Stimulated activated CD4-positive, alpha-beta T cell treated with anti-CD3 and anti-CD28 coated beads, Interleukin-1b, Interleukin-23, amount 100 ng/mL, for 48 hours (primary cell): ENCODE measurements at regions not wholly inside any gene's neighbourhood (a gene's known extent, or its start where the extent isn't known, plus 50 kb on each side); places are given as distances from the start of the nearest gene placed in this dataset.
"Not testable (repeated sequence)": the region's sequence is repeated elsewhere in the genome, so short reads cannot be mapped to it uniquely, and the experiment has no call there.

Source experiments
- DNase-seq: peaks from one replicate; pipeline ENCODE4 v3.0.0-alpha.2; 2020

GRCh38 chr13:85186356-85187045, 612.7 kb downstream of the SLITRK6 start:
- no peak for DNase-seq

- DNase-seq = no peak
Observed at GRCh38 chr13:85174291-85174690, 624.9 kb downstream of the SLITRK6 start.

GRCh38 chr13:85170372-85170771, 628.8 kb downstream of the SLITRK6 start:
- DNase-seq = no peak

DNA sequence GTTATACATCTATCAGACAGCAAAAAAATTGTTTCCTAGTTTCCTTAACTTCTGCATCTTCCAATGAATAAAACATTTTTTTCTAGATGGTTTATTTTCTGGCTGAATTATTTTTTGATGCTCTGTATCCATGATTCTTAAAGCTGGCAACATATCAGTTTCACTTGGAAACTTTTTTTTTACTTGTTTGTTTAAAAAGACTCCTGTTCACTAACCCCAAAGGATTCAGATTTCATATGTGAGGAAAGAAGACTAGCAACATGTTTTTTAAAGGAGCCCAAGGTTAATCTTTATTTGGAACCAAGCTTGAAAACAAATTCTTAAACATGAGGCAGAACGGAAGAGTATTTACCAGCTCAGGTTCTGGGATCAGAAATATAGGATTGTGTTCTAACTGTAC, 632.3 kb downstream of the SLITRK6 start:
- DNase-seq = no peak

GRCh38 chr13:85163063-85163462, 636.2 kb downstream of the SLITRK6 start:
- DNase-seq = no peak

GRCh38 chr13:85148009-85148408, 651.2 kb downstream of the SLITRK6 start:
- DNase-seq = no peak

DNA sequence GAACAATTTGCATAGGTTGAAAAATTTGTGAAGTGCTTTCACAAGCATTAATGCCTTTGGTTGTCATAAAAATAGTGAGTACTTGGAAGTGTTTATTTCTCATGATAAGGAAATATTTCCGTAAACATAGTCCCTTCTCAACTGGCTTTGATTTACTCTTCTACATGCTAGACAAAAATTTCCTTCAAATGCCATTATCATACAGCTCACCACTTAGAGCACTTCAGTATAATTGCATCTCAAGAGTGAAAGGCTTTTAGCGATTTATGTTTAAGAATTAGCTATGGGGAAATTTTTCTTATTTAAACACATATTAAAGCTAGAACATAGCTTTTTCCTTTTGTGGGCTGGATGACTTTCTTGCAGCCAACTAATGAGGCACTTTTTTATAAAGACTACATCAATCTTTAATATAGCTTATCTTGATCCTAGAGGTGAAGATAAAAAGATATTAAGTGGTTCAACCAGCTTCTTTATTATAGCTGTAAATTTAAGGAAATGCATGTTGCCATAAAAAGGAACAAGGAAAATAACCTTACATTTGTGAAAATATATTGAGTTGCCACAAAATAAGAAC, 656.8 kb downstream of the SLITRK6 start:
- no peak for DNase-seq

DNA sequence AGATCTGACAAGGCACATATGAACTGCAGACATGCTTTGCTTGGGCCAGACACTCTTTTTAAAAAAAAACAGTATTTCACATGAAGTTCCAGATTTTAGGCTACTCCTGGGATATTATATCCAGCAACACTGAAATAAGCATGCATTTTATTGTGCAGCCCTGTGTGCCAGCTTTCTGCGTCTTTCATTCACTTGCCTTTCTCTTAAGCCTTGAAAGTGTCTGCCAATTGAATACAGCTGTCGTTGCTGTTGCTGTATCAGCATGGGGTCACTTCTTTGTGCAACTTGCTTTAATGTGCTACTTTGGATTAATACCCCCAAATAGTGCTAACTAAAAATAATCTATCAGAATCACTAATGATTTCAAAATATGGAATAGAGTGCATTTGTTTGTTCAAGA, 657.8 kb downstream of the SLITRK6 start:
- DNase-seq = no peak

GRCh38 chr13:85140192-85140591, 659.0 kb downstream of the SLITRK6 start:
- DNase-seq = no peak

- DNase-seq = no peak
Observed at GRCh38 chr13:85137516-85137915, 661.7 kb downstream of the SLITRK6 start.

DNA sequence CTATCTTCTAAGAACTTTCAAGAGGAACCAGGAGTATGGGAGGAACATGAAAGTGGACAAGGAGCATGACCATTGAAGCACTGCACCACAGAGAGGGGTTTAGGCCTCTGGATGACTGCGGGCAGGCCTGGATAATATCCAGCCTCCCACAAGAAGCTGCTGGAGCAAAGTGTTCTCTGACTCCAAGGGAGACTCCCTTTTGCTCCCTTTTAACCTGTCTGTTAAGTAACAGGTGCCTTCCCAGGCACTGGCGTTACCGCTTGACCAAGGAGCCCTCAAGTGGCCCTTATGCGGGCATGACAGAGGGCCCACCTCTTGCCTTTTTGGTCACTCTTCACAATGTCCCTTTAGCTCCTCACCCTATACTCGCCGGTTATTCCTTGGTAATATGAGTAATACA, 666.2 kb downstream of the SLITRK6 start:
- DNase-seq = no peak

DNA sequence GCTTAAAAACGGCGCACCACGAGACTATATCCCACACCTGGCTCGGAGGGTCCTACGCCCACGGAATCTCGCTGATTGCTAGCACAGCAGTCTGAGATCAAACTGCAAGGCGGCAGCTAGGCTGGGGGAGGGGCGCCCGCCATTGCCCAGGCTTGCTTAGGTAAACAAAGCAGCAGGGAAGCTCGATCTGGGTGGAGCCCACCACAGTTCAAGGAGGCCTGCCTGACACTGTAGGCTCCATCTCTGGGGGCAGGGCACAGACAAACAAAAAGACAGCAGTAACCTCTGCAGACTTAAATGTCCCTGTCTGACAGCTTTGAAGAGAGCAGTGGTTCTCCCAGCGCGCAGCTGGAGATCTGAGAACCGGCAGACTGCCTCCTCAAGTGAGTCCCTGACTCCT, 675.7 kb downstream of the SLITRK6 start:
- DNase-seq = not testable (repeated sequence)

- no peak for DNase-seq
Observed at GRCh38 chr13:85108356-85108755, 690.9 kb downstream of the SLITRK6 start.

DNA sequence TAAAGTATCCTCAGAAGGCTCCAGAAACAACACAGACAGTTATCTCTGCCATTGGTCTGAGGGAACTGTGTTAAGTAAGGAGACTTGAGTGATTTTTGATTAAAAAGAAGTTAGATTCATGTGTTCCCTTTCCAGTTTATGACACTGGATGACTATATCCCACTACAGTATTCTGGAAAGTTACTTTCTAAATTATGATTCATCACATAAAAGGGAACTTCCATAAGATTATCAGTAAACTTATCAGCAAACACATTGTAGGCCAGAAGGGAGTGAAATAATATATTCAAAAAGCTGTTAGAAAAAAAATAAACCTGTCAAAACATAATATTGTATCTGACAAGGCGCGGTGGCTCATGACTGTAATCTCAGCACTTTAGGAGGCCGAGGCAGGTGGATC, 700.0 kb downstream of the SLITRK6 start:
- no peak for DNase-seq

DNA sequence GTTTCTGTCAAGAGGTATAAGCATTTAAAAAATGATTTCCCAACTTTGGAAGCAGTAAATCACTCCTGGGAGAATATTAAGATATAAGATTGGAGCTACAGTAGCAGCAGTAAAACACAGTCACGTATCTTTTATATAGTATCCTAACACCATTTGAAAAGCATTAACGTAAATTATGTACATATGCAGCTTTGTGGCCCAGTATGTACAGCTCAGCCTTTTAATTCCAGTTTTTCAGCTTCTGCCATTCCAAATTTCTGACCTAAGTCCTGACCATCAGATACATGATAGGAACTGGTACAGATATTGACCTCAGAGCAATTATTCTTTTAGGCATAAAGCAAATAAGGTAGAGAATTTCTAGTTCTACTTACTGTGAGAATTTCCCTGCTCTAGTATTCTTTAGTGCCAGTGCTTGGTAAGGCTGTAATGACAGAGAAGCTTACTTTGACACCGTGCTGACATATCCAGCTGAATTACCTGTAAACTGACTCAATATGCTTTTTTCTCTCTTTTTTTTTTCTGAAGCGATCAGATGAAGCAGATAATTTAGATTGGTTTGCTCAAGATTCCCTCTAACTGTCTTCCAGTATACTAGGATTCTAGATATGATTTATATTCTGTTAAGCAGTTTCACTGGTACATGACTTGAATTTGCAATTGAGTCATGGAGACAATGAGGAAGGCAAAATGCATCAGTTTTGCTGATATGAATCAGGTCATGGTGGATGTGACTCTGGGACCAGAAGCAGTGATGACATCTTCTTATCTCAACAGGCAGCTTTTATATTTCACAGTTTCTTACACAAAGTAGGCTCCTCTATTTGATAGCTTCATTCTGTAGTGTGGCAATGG, 703.6 kb downstream of the SLITRK6 start:
- no peak for DNase-seq

GRCh38 chr13:85093808-85094207, 705.4 kb downstream of the SLITRK6 start:
- DNase-seq = no peak

DNA sequence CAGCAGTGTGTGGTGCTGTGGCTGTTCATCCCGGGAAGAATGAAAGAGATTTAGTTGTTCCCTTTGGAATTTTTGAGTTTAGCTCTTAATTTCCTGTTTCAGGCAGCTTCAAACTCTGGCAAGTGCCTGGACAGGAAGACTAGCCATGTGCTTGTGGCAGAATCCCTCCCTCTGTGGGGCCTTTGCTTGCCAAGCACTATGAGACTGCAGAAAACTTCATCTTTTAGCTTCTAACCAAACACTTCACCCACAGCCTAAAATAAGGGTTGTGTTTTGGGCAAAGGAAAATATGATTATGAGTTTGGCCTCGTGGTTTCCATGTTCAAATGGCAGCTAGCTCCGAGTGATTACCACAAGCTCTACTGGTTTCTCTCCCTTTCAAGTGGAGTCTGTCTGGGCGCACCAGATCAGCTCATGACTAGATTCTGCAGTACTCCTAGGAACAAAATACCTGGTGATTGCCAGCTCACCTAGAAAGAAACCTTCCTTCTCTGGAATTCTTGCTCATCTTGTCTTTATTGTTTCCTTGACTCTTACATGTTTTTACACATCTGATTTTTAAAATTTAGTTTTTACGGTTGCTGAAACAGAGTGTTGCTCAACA, 707.5 kb downstream of the SLITRK6 start:
- no peak for DNase-seq

GRCh38 chr13:85089186-85089585, 710.0 kb downstream of the SLITRK6 start:
- DNase-seq = no peak

- DNase-seq = no peak
Observed at GRCh38 chr13:85080691-85081090, 718.5 kb downstream of the SLITRK6 start.

DNA sequence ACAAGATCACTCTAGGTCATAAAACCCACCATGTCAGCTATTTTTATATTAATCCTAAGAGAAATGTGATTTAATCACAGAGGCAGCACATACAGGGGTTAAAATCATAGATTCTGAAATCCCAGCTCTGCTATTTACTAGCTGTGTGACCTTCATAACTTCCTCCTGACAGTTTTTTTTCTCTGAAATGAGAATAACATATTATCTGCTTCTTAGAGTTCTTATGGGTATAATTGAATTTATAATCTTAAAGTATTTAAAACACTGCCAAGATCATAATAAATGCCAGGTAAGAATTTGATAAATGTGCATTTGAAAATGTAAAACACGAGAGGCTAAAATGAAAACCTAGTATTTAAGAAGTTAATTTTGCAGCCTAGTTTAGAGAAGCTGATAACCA, 722.9 kb downstream of the SLITRK6 start:
- DNase-seq = no peak

- no peak for DNase-seq
Observed at GRCh38 chr13:85074543-85075313, 724.5 kb downstream of the SLITRK6 start.

DNA sequence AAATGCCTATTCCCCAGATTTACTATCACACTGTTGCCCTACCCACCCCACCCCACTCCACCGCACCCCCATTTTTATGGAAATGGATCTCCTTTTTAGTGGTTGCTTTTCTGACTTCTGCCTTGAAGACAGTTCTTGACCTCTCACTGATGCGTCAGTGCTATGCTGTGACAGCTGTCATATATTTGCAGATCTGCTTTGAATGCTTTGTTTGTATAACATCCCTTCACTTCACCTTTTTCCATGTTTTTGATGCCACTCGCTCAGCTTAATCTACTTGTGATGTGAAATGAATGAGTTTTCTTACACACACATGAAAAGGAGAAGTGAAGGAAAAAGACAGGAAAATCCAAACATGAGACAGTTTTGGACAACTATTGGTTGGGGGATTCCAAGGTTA, 731.0 kb downstream of the SLITRK6 start:
- DNase-seq = no peak

GRCh38 chr13:85040215-85040614, 759.0 kb downstream of the SLITRK6 start:
- DNase-seq = no peak
